ENCODE measurements at regions not wholly inside any gene's neighbourhood (a gene's known extent, or its start where the extent isn't known, plus 50 kb on each side); places are given as distances from the start of the nearest gene placed in this dataset.
"Not testable (repeated sequence)": the region's sequence is repeated elsewhere in the genome, so short reads cannot be mapped to it uniquely, and the experiment has no call there.

GRCh38 chr9:62877987-62878386 lies 1688.2 kb downstream of the SPATA31A7 start:
- not testable (repeated sequence) for DNase-seq (ENCODE audit: low read depth)

DNA sequence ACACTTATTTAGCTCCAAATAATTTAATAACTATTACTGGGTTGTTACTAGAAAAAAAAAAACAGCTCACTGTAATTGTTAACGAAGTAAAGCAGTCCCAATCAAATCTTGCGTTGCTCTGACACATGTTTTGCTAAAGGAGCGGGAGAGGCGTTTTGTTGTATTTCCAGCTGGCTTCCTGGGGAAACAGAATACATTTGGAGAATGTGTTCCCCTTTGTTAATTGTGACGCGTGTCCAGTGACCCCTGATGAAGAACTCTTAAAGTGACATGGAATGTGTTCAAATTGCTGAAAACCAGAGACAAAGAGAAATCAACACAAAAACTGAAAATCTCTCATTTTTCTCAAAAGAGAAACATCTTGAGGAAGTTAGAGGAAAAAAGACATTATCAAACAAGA lies 1690.6 kb downstream of the SPATA31A7 start:
- not testable (repeated sequence) for DNase-seq (ENCODE audit: low read depth)

GRCh38 chr9:62880971-62881370 lies 1691.1 kb downstream of the SPATA31A7 start:
- DNase-seq (ENCODE audit: low read depth), result not testable (repeated sequence)

- DNase-seq (ENCODE audit: low read depth), result not testable (repeated sequence)
Observed at GRCh38 chr9:62881811-62882210, 1692.0 kb downstream of the SPATA31A7 start.

DNA sequence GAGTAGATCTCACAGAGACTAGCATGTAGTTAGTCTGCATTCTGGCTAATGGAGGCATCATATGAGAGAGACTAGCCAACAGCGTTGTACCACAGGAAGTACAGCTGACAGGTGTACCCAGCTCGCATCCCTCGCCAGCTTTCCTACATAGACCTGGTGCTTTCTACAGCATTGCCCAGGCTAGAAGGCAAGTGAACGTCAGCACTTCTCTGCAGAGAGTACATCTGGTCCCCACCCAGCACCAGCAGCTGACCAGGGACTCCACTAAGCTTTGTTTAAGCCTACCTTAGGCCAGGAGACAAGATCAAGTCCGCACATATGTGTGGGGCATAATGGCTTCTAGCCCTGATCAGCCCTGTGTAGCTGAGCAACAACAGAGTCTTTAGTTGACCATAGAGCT lies 1692.9 kb downstream of the SPATA31A7 start:
- DNase-seq (ENCODE audit: low read depth), result not testable (repeated sequence)

GRCh38 chr9:62896692-62897091 lies 1706.9 kb downstream of the SPATA31A7 start:
- not testable (repeated sequence) for DNase-seq (ENCODE audit: low read depth)

GRCh38 chr9:62897411-62898225 lies 1707.8 kb downstream of the SPATA31A7 start:
- DNase-seq (ENCODE audit: low read depth), result peak; percentile 1

DNA sequence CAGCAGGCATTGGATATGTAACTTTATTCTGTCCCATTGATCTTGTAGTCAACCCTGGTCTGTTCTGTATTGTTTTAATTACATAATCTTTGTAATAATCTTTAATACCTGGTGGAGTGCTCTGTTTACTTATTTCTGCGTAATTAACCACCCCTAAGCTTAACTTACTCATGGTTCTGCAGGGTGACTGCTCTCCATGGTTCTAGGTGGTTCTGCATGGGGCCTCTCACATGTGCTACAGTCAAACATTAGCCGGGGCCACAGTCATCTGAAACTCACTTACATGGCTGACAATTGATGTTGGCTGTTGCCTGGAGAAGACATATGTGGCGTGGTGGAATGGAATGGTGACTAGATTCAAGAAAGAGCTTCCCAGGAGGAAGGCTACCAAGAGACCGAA lies 1709.8 kb downstream of the SPATA31A7 start:
- not testable (repeated sequence) for DNase-seq (ENCODE audit: low read depth)

GRCh38 chr9:62904061-62904460 lies 1714.2 kb downstream of the SPATA31A7 start:
- peak; percentile 0 for DNase-seq (ENCODE audit: low read depth)

- DNase-seq (ENCODE audit: low read depth), result not testable (repeated sequence)
Observed at GRCh38 chr9:62905722-62906121, 1715.9 kb downstream of the SPATA31A7 start.

GRCh38 chr9:62907866-62908265 lies 1718.0 kb downstream of the SPATA31A7 start:
- not testable (repeated sequence) for DNase-seq (ENCODE audit: low read depth)

DNA sequence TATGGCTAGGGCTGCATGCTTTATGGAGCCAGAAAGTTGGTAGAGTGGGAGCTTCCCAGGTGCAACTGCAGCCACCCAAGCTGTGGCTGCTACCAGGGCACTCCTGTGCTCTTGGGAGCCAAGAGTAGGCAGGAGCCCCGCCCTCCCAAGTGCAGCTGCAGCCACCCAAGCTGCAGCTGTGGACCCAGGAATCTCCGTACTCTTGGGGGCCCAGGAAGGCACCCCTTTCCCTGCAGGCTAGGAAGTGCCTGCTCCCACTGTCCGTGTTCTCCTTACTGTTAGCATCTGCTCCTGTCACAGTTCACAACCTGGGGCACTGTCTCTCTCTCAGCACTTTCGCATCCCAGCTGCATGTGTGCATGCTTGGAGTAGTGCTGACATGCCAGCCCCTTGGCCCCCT lies 1718.4 kb downstream of the SPATA31A7 start:
- DNase-seq (ENCODE audit: low read depth), result not testable (repeated sequence)

DNA sequence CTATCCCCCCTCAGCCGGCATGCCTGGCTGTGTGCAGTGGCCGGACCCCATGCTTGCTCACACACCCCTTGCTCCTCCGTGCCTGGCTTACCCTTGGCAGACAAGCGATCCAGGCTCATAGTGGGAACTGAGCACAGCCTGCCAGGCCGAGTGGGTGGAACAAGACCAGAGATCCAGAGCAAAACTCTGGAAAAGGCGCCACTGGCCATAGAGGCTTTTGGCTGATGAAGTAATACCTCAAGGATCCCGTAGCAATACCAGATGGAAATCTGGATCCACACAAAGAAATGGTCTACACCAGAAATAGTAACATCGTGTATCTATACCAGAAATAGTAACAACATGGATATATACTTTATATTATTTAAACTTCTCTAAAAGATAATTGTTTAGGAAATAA lies 1719.6 kb downstream of the SPATA31A7 start:
- not testable (repeated sequence) for DNase-seq (ENCODE audit: low read depth)

DNA sequence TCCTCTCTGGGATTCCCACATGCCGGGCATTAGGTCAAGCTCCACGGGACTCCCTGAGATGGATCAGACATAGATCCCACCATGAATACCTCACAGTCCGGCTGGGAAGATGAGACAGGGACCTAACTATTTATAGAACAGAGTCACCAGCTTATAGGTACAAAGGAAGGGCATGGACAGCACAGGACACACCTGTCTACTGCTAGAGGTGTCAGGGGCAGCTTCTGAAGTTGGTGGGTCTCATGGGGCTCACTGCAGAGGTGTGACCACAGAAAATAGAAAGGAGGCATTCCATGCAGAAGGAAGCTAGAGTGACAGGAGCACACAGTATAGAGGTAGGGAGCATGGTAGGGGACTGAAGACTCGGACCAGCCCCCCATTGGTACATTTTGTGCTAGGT lies 1722.4 kb downstream of the SPATA31A7 start:
- not testable (repeated sequence) for DNase-seq (ENCODE audit: low read depth)

- DNase-seq (ENCODE audit: low read depth), result not testable (repeated sequence)
Observed at GRCh38 chr9:62915168-62915567, 1725.3 kb downstream of the SPATA31A7 start.

GRCh38 chr9:62915661-62916060 lies 1725.8 kb downstream of the SPATA31A7 start:
- DNase-seq (ENCODE audit: low read depth), result not testable (repeated sequence)

GRCh38 chr9:62918648-62919385 lies 1729.0 kb downstream of the SPATA31A7 start:
- DNase-seq (ENCODE audit: low read depth), result not testable (repeated sequence)

- DNase-seq (ENCODE audit: low read depth), result not testable (repeated sequence)
Observed at GRCh38 chr9:62931484-62931883, 1741.6 kb downstream of the SPATA31A7 start.

GRCh38 chr9:62952840-62953239 lies 1763.0 kb downstream of the SPATA31A7 start:
- not testable (repeated sequence) for DNase-seq (ENCODE audit: low read depth)
